ENCODE measurements at regions not wholly inside any gene's neighbourhood (a gene's known extent, or its start where the extent isn't known, plus 50 kb on each side); places are given as distances from the start of the nearest gene placed in this dataset.

GRCh38 chr15:93603550-93603949, 514.5 kb upstream of the RGMA start:
- no peak overlapping the region for H4K8ac ChIP-seq (ENCODE audit: low read depth in 2 of 2, low read length in 2 of 2)
- H2AFZ ChIP-seq (replicated peaks; ENCODE audit: low read length, poor library complexity): no peak overlapping the region
- H2AK5ac ChIP-seq (ENCODE audit: low read depth, low read length): no peak overlapping the region
- H3K4ac ChIP-seq (ENCODE audit: low read depth, low read length): no peak overlapping the region
- no peak overlapping the region for H3K9ac ChIP-seq (ENCODE audit: low read depth, low read length)
- POLR2A ChIA-PET (ENCODE audit: unreplicated experiment): no interaction called here
- no peak for DNase-seq
- H3K36me3 ChIP-seq (ENCODE audit: control insufficient read depth, insufficient read depth, low read length): no peaks in the 10 kb centered on the region
- H3K23ac ChIP-seq (ENCODE audit: low read depth, low read length): no peak overlapping the region
- H3K4me3 ChIP-seq (ENCODE audit: insufficient read depth, low read depth, low read length): no peak overlapping the region
- H2BK5ac ChIP-seq (ENCODE audit: low read depth, low read length, poor library complexity, severe bottlenecking): no peak overlapping the region
- intact Hi-C loops (cut with micrococcal nuclease): no loop called here
- no peaks in the 10 kb centered on the region for H3K27me3 ChIP-seq (ENCODE audit: control insufficient read depth, insufficient read depth, low read length)
- no peak overlapping the region for H2AK9ac ChIP-seq (replicated peaks; ENCODE audit: low read depth, low read length, poor library complexity)
- CTCF ChIA-PET: no interaction called here
- no peak overlapping the region for H4K5ac ChIP-seq (ENCODE audit: low read depth, low read length)
- H3K79me1 ChIP-seq (ENCODE audit: low read depth in 1 of 2, low read length in 2 of 2): no peaks in the 10 kb centered on the region
- TF ChIP-seq SMC3 (IDR thresholded peaks at IDR 0.05; ENCODE audit: low read depth, low read length) (no peak), ELK1 (IDR thresholded peaks at IDR 0.05; ENCODE audit: borderline replicate concordance, low read depth, low read length) (no peak), RFX5 (IDR thresholded peaks at IDR 0.05; ENCODE audit: low read depth, low read length) (no peak), CEBPB (IDR thresholded peaks at IDR 0.05; ENCODE audit: low read depth, low read length) (no peak), NFE2L2 (IDR thresholded peaks at IDR 0.05; ENCODE audit: low read depth, low read length) (no peak), RCOR1 (IDR thresholded peaks at IDR 0.05; ENCODE audit: insufficient replicate concordance, low read length) (no peak), MAZ (IDR thresholded peaks at IDR 0.05; ENCODE audit: borderline replicate concordance, low read depth, low read length) (no peak), CTCF (conservative IDR thresholded peaks at IDR 0.05; ENCODE audit: low read depth, low read length) (no peak), MXI1 (IDR thresholded peaks at IDR 0.05; ENCODE audit: borderline replicate concordance, low read depth, low read length) (no peak), RAD21 (IDR thresholded peaks at IDR 0.05; ENCODE audit: low read length) (no peak), USF2 (IDR thresholded peaks at IDR 0.05; ENCODE audit: low read depth, low read length) (no peak), CHD1 (IDR thresholded peaks at IDR 0.05; ENCODE audit: low read depth, low read length) (no peak), POLR2A (IDR thresholded peaks at IDR 0.05; ENCODE audit: low read depth, low read length) (no peak), FOS (IDR thresholded peaks at IDR 0.05; ENCODE audit: low read depth, low read length) (no peak), MAFK (IDR thresholded peaks at IDR 0.05; ENCODE audit: low read depth, low read length) (no peak), BHLHE40 (IDR thresholded peaks at IDR 0.05; ENCODE audit: low read depth, low read length) (no peak)
- H4K91ac ChIP-seq (ENCODE audit: insufficient read depth, low read depth, low read length): no peak overlapping the region
- H3K27ac ChIP-seq (ENCODE audit: insufficient read depth, low read length): no peak overlapping the region
- H2BK20ac ChIP-seq (ENCODE audit: low read depth, low read length): no peak overlapping the region
- dilution Hi-C loops (cut with HindIII; ENCODE audit: low sequenced_read_pairs, unreplicated experiment): no loop called here
- no peak overlapping the region for H3K18ac ChIP-seq (ENCODE audit: low read depth, low read length)
- H4K20me1 ChIP-seq (ENCODE audit: insufficient read depth, low read length): no peaks in the 10 kb centered on the region
- H3K4me2 ChIP-seq (ENCODE audit: low read depth, low read length): no peak overlapping the region
- H3K14ac ChIP-seq (replicated peaks; ENCODE audit: low read depth, low read length): no peak overlapping the region
- no CpG with 5 or more reads among the region's 2 CpGs for WGBS, 2 experiments (ENCODE audit: extremely low coverage in 2 of 2, insufficient read length in 1 of 2)
- no peak overlapping the region for H2BK120ac ChIP-seq (ENCODE audit: low read depth, low read length)
- ATAC-seq (ENCODE audit: low read depth): no peak
- H3K9me3 ChIP-seq (ENCODE audit: control insufficient read depth, insufficient read depth, low read length): peaks cover 27% of the 10 kb centered on the region
- H3K4me1 ChIP-seq (ENCODE audit: control insufficient read depth, insufficient read depth, low read length): no peaks in the 10 kb centered on the region
- H2BK15ac ChIP-seq (ENCODE audit: low read depth, low read length): no peak overlapping the region
- H3K9me1 ChIP-seq (ENCODE audit: insufficient read depth, low read length): no peaks in the 10 kb centered on the region
- BruUV-seq (replicated peaks): no TSS peak
- H3K56ac ChIP-seq (ENCODE audit: extremely low read depth, insufficient read depth, low read length): no peak overlapping the region
- in situ Hi-C loops (cut with MboI; ENCODE audit: low sequenced_read_pairs): no loop called here
